ENCODE measurements at regions not wholly inside any gene's neighbourhood (a gene's known extent, or its start where the extent isn't known, plus 50 kb on each side); places are given as distances from the start of the nearest gene placed in this dataset.

DNA sequence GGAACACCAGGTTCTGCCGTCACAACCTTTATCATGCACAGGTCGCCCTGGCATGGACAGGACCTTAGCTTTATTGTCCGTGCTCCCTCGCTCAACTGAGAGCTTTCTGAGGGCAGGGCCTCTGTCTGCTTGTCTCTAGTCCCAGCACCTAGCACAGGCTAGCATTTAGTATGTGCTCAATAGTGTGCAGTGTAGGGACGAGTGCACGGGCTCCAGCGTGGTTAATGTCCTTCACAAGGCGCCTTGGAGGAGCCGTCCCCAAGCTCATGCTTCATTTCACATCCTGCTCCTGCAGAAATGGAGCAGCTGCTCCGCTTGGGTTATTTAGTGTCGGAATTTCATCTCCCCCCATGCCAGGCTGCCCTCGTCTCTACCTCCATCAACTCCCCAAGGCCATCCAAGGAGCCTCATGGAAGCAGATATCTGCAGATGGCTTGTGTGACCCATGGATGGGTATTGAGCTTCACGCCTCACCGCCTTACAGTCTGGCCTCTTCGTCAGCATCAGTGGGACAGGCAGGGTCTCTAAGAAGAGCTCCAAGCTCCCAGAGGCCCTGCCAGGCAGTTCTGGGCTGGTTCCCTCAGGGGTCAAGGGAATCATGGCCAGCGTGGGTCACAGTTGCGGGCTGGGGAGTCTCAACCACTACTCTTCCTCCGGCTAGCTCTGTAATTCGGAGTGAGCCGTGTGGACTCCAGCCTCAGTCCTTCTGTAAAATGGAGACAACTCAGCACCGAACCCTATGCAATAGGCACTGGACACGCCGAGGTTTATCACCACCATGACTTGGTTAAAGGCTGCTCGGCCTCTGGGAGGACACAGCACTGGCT lies 60.8 kb upstream of the APCDD1L start:
- H2AFZ ChIP-seq (ENCODE audit: low read length) = no peak overlapping the region
- H3K4me2 ChIP-seq (ENCODE audit: insufficient read depth in 1 of 2, low read depth in 2 of 2, low read length in 2 of 2) = no peak overlapping the region
- no peak overlapping the region for H3K56ac ChIP-seq (replicated peaks; ENCODE audit: insufficient read length, low read depth, low read length)
- 88% methylated on average over 24 of the region's 24 CpGs; no CpG with 5 or more reads in 1 of the 2 experiments for WGBS, 2 experiments (ENCODE audit: extremely low coverage in 1 of 2, insufficient coverage in 1 of 2, insufficient read length in 1 of 2, insufficient replicate concordance in 2 of 2, low coverage in 1 of 2, low lambda C conversion rate in 2 of 2, missing lambda C conversion rate in 1 of 2)
- no peak overlapping the region for H3K9ac ChIP-seq (replicated peaks in 1 of 4; ENCODE audit: extremely low read depth in 1 of 4, low read depth in 3 of 4, low read length in 3 of 4)
- H2BK12ac ChIP-seq (ENCODE audit: low read depth, low read length) = 0 out of 2 replicates have a peak overlapping the region, but pooled peaks have one; percentile 9
- no peaks in the 10 kb centered on the region for H3K79me2 ChIP-seq (ENCODE audit: control insufficient read depth in 1 of 2, insufficient read depth in 2 of 2, low read length in 2 of 2)
- no peaks in the 10 kb centered on the region for H4K20me1 ChIP-seq (replicated peaks in 1 of 2; ENCODE audit: control insufficient read depth in 1 of 2, insufficient read depth in 2 of 2, low read length in 2 of 2)
- H3K79me1 ChIP-seq (ENCODE audit: low read depth, low read length) = no peaks in the 10 kb centered on the region
- no peak overlapping the region for H2BK120ac ChIP-seq (replicated peaks; ENCODE audit: low read depth, low read length)
- peaks cover 2% of the 10 kb centered on the region; the same call in 1 of the 2 replicates for H3K23me2 ChIP-seq (ENCODE audit: low read depth, low read length)
- H2BK20ac ChIP-seq (ENCODE audit: low read length) = no peak overlapping the region
- no peaks in the 10 kb centered on the region for H3K9me3 ChIP-seq (ENCODE audit: insufficient read depth in 2 of 2, low read depth in 1 of 2, low read length in 1 of 2)
- DNase-seq (ENCODE audit: low read depth in 1 of 2, low spot score in 2 of 2) (no peak), FAIRE-seq (no peak)
- no peaks in the 10 kb centered on the region; a peak in 2 of 7 replicates for H3K27me3 ChIP-seq (replicated peaks in 1 of 4; ENCODE audit: control insufficient read depth in 3 of 4, extremely low read depth in 1 of 4, insufficient read depth in 3 of 4, low read length in 3 of 4)
- H3K4me1 ChIP-seq (replicated peaks in 1 of 4; ENCODE audit: control insufficient read depth in 3 of 4, insufficient read depth in 4 of 4, low read length in 3 of 4) = peaks cover 0 to 9% (median 2%) of the 10 kb centered on the region in 4 experiments; a peak in 5 of 7 replicates
- H2BK5ac ChIP-seq (ENCODE audit: low read depth, low read length) = no peak overlapping the region
- CTCF ChIA-PET (ENCODE audit: partially characterized antibody) = interaction anchor here (0.9 to 1.4 kb wide), 3 partner anchors 31 to 75 kb away, joined by 3 to 4 read pairs (median 3); partner anchors contain the start of gene STX16
- H3K27ac ChIP-seq (ENCODE audit: low read depth, low read length) = no peak overlapping the region
- H3K18ac ChIP-seq (ENCODE audit: extremely low read depth, low read length) = no peak overlapping the region; the same call in 1 of the 2 replicates
- H4K91ac ChIP-seq (replicated peaks; ENCODE audit: insufficient read length, low read length) = no peak overlapping the region
- H3K36me3 ChIP-seq (ENCODE audit: control insufficient read depth in 2 of 4, insufficient read depth in 4 of 4, low read length in 3 of 4) = no peaks in the 10 kb centered on the region
- no peak overlapping the region for H3K23ac ChIP-seq (ENCODE audit: insufficient read length)
- H3K14ac ChIP-seq (ENCODE audit: insufficient read length) = no peak overlapping the region
- no peak overlapping the region for H3K4ac ChIP-seq (replicated peaks; ENCODE audit: insufficient read length, low read depth, low read length)
- no peak overlapping the region for H2BK15ac ChIP-seq (ENCODE audit: low read length)
- POLR2A ChIA-PET (ENCODE audit: partially characterized antibody) = interaction anchor here (0.6 to 1.1 kb wide), 2 partner anchors 43 to 416 kb away, joined by 3 to 4 read pairs; no protein-coding TSS in a partner anchor
- H4K8ac ChIP-seq (ENCODE audit: extremely low read depth, insufficient read depth, low read length) = no peak overlapping the region
- no peak overlapping the region for H4K5ac ChIP-seq (ENCODE audit: insufficient read length, low read depth, low read length)
- no peak overlapping the region for H3K4me3 ChIP-seq (ENCODE audit: extremely low read depth in 1 of 4, insufficient read depth in 2 of 4, low read depth in 3 of 4, low read length in 4 of 4)
- H2AK5ac ChIP-seq (ENCODE audit: low read depth, low read length) = no peak overlapping the region
- TF ChIP-seq SIX5 (IDR thresholded peaks at IDR 0.05; ENCODE audit: low read depth, low read length) (no peak), BCL11A (IDR thresholded peaks at IDR 0.05; ENCODE audit: low read depth in 2 of 2, low read length in 2 of 2) (no peak), KDM5A (IDR thresholded peaks at IDR 0.05; ENCODE audit: low read length) (no peak), YY1 (IDR thresholded peaks at IDR 0.05; ENCODE audit: low read depth, low read length) (no peak), BACH1 (IDR thresholded peaks at IDR 0.05; ENCODE audit: low read length) (no peak), SP2 (IDR thresholded peaks at IDR 0.05; ENCODE audit: low read length) (no peak), KDM1A (IDR thresholded peaks at IDR 0.05; ENCODE audit: borderline replicate concordance, low read length) (no peak), ZNF274 (IDR thresholded peaks at IDR 0.05; ENCODE audit: borderline replicate concordance, extremely low read depth, low read length) (no peak), RAD21 (IDR thresholded peaks at IDR 0.05 in 1 of 2, conservative IDR thresholded peaks at IDR 0.05 in 1 of 2; ENCODE audit: low read depth in 2 of 2, low read length in 2 of 2) (no peak), MAFK (IDR thresholded peaks at IDR 0.05; ENCODE audit: low read depth, low read length) (no peak), SAP30 (IDR thresholded peaks at IDR 0.05; ENCODE audit: insufficient read depth, insufficient replicate concordance, low read length) (no peak), CHD1 (IDR thresholded peaks at IDR 0.05; ENCODE audit: low read depth, low read length) (no peak), SP4 (IDR thresholded peaks at IDR 0.05; ENCODE audit: low read length) (no peak)

Measured in H1 (cell line).